VCaP (cell line): ENCODE measurements at regions not wholly inside any gene's neighbourhood (a gene's known extent, or its start where the extent isn't known, plus 50 kb on each side); places are given as distances from the start of the nearest gene placed in this dataset.

ENCODE experiments used
- H3K27ac ChIP-seq: fragments of 450-650 bp; 2 replicates; pipeline ENCODE4 v1.5.1; 2017
- CTCF ChIP-seq: fragments of 450-650 bp; conservative IDR thresholded peaks from 2 replicates; pipeline ENCODE4 v1.5.1; 2017; ENCODE audit warnings: mild to moderate bottlenecking, moderate library complexity

- TF ChIP-seq CTCF: no peak
- H3K27ac ChIP-seq: no peak overlapping the region
These were observed 108.0 kb upstream of the LRFN2 start for GRCh38 chr6:40695114-40695513.

DNA sequence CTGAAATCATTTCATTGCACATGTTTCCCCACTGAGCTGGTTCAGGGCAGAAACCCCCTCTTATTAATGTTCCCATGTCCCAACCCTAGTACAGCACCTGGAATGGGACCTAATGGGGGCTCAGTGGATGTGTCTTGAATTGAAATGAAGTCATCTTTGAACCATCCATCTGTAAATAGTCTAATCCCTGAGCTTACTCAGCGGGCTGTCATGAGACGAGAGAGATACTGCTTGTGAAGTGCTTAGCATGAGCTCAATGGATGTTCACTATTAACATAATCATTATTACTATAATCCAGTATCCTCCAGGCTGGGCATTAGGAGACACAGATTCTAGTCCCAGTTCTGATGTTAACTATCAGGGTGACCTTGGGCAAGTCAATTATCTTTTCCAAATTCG is 106.6 kb upstream of the LRFN2 start:
- TF ChIP-seq CTCF: no peak
- no peak overlapping the region for H3K27ac ChIP-seq

GRCh38 chr6:40692337-40692736 is 105.2 kb upstream of the LRFN2 start:
- TF ChIP-seq CTCF: no peak
- no peak overlapping the region for H3K27ac ChIP-seq

DNA sequence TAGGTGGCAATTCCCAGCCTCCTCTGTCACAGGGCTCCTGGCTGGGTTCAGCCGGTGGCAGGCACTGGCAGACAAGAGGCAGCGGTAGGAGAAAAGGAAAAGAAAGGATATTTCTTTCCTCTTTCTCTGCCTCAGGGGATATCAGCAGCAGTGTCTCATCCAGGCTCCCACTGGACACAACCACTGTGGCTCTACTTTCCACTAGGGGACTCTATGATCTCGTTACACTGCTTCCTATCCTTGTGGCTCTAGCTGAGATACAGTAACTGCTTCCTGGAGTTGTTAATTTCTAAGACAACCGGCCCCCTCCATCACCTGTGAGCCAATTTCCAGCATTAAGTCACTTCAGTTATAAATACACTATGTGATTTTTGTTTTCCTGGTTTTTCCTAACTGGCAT is 102.0 kb upstream of the LRFN2 start:
- TF ChIP-seq CTCF: no peak
- H3K27ac ChIP-seq: no peak overlapping the region

- TF ChIP-seq CTCF: no peak
- H3K27ac ChIP-seq: no peak overlapping the region
These were observed 101.1 kb upstream of the LRFN2 start for GRCh38 chr6:40688214-40688761.

GRCh38 chr6:40685862-40686261 is 98.7 kb upstream of the LRFN2 start:
- TF ChIP-seq CTCF: no peak

DNA sequence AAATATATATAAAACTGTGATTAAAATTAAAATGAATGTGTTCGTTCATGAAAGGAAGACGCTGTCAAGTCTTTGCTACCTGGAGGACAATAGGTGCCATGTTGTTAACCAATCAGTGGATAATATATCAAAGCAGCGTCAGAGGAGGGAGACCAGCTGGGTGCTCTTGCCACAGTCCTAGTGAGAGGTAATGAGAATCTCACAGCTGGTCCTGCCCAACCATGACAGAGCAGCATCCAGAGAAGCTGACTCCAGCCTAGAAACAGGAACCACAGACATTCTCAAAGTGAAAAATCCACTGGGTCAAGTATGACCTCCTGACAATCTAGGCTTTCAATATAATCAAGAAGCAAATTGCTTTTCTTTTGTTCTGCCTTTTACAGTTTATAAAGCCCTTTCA is 94.5 kb upstream of the LRFN2 start:
- TF ChIP-seq CTCF: no peak
- H3K27ac ChIP-seq: no peak overlapping the region

More at GRCh38 chr6:40685862-40686261, 98.7 kb upstream of the LRFN2 start:
- no peak overlapping the region for H3K27ac ChIP-seq
